ENCODE measurements at regions not wholly inside any gene's neighbourhood (a gene's known extent, or its start where the extent isn't known, plus 50 kb on each side); places are given as distances from the start of the nearest gene placed in this dataset.

DNA sequence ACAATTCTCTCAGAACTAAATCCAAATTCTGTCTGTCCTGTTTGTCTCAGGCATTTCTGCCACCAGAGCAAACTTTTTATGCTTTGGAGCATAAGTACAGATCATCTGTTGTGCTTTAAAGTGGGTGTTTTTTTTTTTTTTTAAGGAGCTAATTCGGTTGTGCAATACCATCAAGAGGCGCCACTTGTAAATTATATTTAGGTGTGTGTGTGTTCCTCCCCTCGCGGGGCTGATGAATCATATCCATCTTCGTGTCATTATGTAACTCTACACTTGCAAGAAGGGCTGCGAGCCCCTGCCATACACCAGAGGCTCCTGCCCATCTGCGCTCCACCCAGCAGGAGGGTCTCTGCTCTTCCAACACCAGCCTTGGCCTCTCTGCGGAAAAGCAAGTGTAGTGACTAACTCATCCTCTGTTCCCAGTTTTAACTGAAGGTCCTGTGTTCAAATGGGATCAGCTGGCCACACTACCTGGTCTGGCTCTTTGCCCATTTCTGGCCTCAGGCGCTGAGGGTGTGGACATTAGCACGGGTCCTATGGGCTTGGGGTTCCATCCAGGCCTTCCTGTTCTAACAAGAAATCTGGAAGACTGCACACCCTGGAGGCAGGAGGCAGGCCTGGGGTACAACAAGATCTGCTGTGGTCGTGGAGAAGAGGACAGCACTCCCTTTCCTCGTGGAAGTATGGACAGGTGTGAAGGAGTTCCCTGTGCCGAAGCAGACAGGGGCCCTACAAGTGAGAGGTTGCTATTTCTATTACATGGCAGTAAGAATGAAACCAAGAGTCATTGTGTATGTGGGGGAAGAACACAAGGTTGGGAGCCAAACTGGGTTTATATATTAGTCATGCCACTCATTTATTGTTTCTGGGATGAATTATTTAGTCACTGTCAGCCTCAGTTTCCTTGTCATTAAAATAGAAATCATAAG lies 96.1 kb upstream of the MBNL2 start:
- dilution Hi-C loops (cut with MboI; ENCODE audit: extremely low pct_ligation_motif_present, low sequenced_read_pairs) = no loop called here
- no peak for FAIRE-seq
- no peak overlapping the region for H3K9ac ChIP-seq (replicated peaks; ENCODE audit: extremely low read depth, insufficient read depth, low read length)

More for the DNA sequence above, 96.1 kb upstream of the MBNL2 start:
- H3K9me1 ChIP-seq (replicated peaks; ENCODE audit: control insufficient read depth, extremely low read depth, insufficient read depth, low read length) = no peaks in the 10 kb centered on the region
- no peak overlapping the region for H3K4me3 ChIP-seq (replicated peaks in 1 of 3; ENCODE audit: insufficient read depth in 1 of 3, low read depth in 1 of 3, low read length in 3 of 3)
- no peak overlapping the region for H3K27ac ChIP-seq (ENCODE audit: insufficient read depth, low read depth, low read length)
- intact Hi-C loops (cut with micrococcal nuclease) = no loop called here
- H4K20me1 ChIP-seq (replicated peaks; ENCODE audit: control insufficient read depth, extremely low read depth, insufficient read depth, low read length) = no peaks in the 10 kb centered on the region
- no TSS peak for BruUV-seq (replicated peaks)
- no peak overlapping the region for H2AFZ ChIP-seq (ENCODE audit: low read depth, low read length)
- TF ChIP-seq EZH2 (IDR thresholded peaks at IDR 0.05; ENCODE audit: borderline replicate concordance, low read depth, low read length, severe bottlenecking) (no peak), POLR2A (IDR thresholded peaks at IDR 0.05; ENCODE audit: low read depth, low read length) (no peak), FOS (IDR thresholded peaks at IDR 0.05; ENCODE audit: borderline replicate concordance, insufficient read depth, low read length) (no peak)
- TF ChIP-seq, protein P1, sequence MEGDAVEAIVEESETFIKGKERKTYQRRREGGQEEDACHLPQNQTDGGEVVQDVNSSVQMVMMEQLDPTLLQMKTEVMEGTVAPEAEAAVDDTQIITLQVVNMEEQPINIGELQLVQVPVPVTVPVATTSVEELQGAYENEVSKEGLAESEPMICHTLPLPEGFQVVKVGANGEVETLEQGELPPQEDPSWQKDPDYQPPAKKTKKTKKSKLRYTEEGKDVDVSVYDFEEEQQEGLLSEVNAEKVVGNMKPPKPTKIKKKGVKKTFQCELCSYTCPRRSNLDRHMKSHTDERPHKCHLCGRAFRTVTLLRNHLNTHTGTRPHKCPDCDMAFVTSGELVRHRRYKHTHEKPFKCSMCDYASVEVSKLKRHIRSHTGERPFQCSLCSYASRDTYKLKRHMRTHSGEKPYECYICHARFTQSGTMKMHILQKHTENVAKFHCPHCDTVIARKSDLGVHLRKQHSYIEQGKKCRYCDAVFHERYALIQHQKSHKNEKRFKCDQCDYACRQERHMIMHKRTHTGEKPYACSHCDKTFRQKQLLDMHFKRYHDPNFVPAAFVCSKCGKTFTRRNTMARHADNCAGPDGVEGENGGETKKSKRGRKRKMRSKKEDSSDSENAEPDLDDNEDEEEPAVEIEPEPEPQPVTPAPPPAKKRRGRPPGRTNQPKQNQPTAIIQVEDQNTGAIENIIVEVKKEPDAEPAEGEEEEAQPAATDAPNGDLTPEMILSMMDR (IDR thresholded peaks at IDR 0.05; ENCODE audit: extremely low read depth in 1 of 2, insufficient read depth in 1 of 2, low read depth in 1 of 2, low read length in 2 of 2) = no peak
- DNase-seq (ENCODE audit: low read depth, low spot score) = no peak
- H3K4me2 ChIP-seq (ENCODE audit: insufficient read depth, low read length) = no peak overlapping the region
- peaks cover 18% of the 10 kb centered on the region for H3K4me1 ChIP-seq (ENCODE audit: control insufficient read depth, extremely low read depth, insufficient read depth, low read length)
- no peaks in the 10 kb centered on the region for H3K79me2 ChIP-seq (ENCODE audit: control insufficient read depth, insufficient read depth, low read length)
- no peaks in the 10 kb centered on the region for H3K36me3 ChIP-seq (ENCODE audit: control insufficient read depth in 2 of 2, extremely low read depth in 1 of 2, insufficient read depth in 2 of 2, low read length in 2 of 2)
- H3K9me3 ChIP-seq (replicated peaks; ENCODE audit: control insufficient read depth, insufficient read depth, low read length) = no peaks in the 10 kb centered on the region
- POLR2A ChIA-PET = no interaction called here
- H3K27me3 ChIP-seq (ENCODE audit: control insufficient read depth in 2 of 2, insufficient read depth in 2 of 2, low read length in 2 of 2) = peaks cover 0 to under 1% of the 10 kb centered on the region in 2 experiments
- CTCF ChIA-PET = interaction anchor here (0.9 to 1.4 kb wide), 4 partner anchors 9 to 233 kb away, joined by 3 to 7 read pairs (median 4); no protein-coding TSS in a partner anchor

All from endothelial cell of umbilical vein (primary cell).